Panc1 (cell line): ENCODE measurements at regions not wholly inside any gene's neighbourhood (a gene's known extent, or its start where the extent isn't known, plus 50 kb on each side); places are given as distances from the start of the nearest gene placed in this dataset.

Source experiments
- ATAC-seq: fragments of 200-7000 bp; cut with Tn5 transposase; 2 replicates; pipeline ENCODE4 v1.9.1; 2020; ENCODE audit warnings: mild to moderate bottlenecking, moderate library complexity
- BruUV-seq: library from RNA; stranded (reverse); fragments of 400-500 nt; replicated peaks from 2 replicates; lab custom pipeline; 2021; lab: Mats Ljungman, UMichigan
- CTCF ChIA-PET: fragments of 300-600 bp; sonication (Branson Sonifier 250); formaldehyde crosslinking; loops from one replicate; lab custom pipeline; 2022; ENCODE audit warnings: antibody characterized with exemption; lab: Charles Lee
- POLR2A ChIA-PET: fragments of 300-600 bp; sonication (Branson Sonifier 250); formaldehyde crosslinking; loops from one replicate; lab custom pipeline; 2022; ENCODE audit warnings: antibody characterized with exemption; lab: Charles Lee
- DNase-seq: peaks from one replicate; pipeline ENCODE4 v3.0.0-alpha.2; 2010; ENCODE audit warnings: low read depth, low spot score
- H3K27ac ChIP-seq: 2 replicates; pipeline ENCODE4 v1.5.1; 2011; ENCODE audit warnings: mild to moderate bottlenecking, low read length, inconsistent platforms
- H3K27me3 ChIP-seq: fragments of 200-500 bp; sonication (Bioruptor generic); 2 replicates; pipeline ENCODE4 v1.6.0; 2014; ENCODE audit warnings: low read length, inconsistent platforms; ENCODE audit not compliant: control insufficient read depth, insufficient read depth
- H3K36me3 ChIP-seq: fragments of 200-500 bp; sonication (Bioruptor generic); 2 replicates; pipeline ENCODE4 v1.5.1; 2014; ENCODE audit warnings: inconsistent platforms, mild to moderate bottlenecking, low read length, moderate library complexity; ENCODE audit not compliant: control insufficient read depth, insufficient read depth
- H3K4me1 ChIP-seq: 2 replicates; pipeline ENCODE4 v1.5.1; 2011; ENCODE audit warnings: inconsistent platforms, mild to moderate bottlenecking, low read length, moderate library complexity; ENCODE audit not compliant: control insufficient read depth, insufficient read depth
- H3K4me3 ChIP-seq, 2 experiments: 2 replicates each; pipeline ENCODE4 v1.5.1; 2011 to 2012; ENCODE audit warnings: low read depth in 2 of 2, low read length in 2 of 2, mild to moderate bottlenecking in 2 of 2, inconsistent platforms in 1 of 2, moderate library complexity in 1 of 2
- H3K9me3 ChIP-seq: fragments of 200-500 bp; sonication (Bioruptor generic); 2 replicates; pipeline ENCODE4 v1.5.1; 2014; ENCODE audit warnings: low read depth, mild to moderate bottlenecking, inconsistent platforms, low read length, moderate library complexity; ENCODE audit not compliant: control insufficient read depth, insufficient read depth
- POLR2AphosphoS5 ChIP-seq: IDR thresholded peaks from 2 replicates; pipeline ENCODE4 v1.6.1; 2012; ENCODE audit warnings: mild to moderate bottlenecking, low read depth, low read length, moderate library complexity
- SIN3A ChIP-seq: IDR thresholded peaks from 2 replicates; pipeline ENCODE4 v1.6.1; 2012; ENCODE audit warnings: low read depth, mild to moderate bottlenecking, low read length, moderate library complexity, borderline replicate concordance; ENCODE audit not compliant: insufficient read depth
- TCF7L2 ChIP-seq: IDR thresholded peaks from 2 replicates; pipeline ENCODE4 v1.6.1; 2011; ENCODE audit warnings: mild to moderate bottlenecking, low read depth, low read length, inconsistent platforms
- in situ Hi-C: cut with HindIII; loops from 2 replicates; pipeline ENCODE4 v1.10.0; 2016; ENCODE audit warnings: low sequenced_read_pairs, low pct_unique_long_range_greater_than_20kb
- intact Hi-C: fragments of 100-400 bp; cut with micrococcal nuclease; formaldehyde crosslinking; loops from one replicate; pipeline ENCODE4 v1.10.0; 2022; ENCODE audit not compliant: unreplicated experiment
- TF ChIP-seq, protein P1 (sequence below): fragments of 450-650 bp; IDR thresholded peaks from 2 replicates; pipeline ENCODE4 v1.5.1; 2017; ENCODE audit warnings: mild to moderate bottlenecking
- TF ChIP-seq, protein P2 (sequence below), 2 experiments: IDR thresholded peaks; 2 replicates each; pipeline ENCODE4 v1.6.1; 2011 to 2012; ENCODE audit warnings: low read depth in 2 of 2, control low read depth in 1 of 2, low read length in 1 of 2, mild to moderate bottlenecking in 1 of 2, moderate library complexity in 1 of 2; ENCODE audit not compliant: insufficient read depth in 1 of 2

DNA sequence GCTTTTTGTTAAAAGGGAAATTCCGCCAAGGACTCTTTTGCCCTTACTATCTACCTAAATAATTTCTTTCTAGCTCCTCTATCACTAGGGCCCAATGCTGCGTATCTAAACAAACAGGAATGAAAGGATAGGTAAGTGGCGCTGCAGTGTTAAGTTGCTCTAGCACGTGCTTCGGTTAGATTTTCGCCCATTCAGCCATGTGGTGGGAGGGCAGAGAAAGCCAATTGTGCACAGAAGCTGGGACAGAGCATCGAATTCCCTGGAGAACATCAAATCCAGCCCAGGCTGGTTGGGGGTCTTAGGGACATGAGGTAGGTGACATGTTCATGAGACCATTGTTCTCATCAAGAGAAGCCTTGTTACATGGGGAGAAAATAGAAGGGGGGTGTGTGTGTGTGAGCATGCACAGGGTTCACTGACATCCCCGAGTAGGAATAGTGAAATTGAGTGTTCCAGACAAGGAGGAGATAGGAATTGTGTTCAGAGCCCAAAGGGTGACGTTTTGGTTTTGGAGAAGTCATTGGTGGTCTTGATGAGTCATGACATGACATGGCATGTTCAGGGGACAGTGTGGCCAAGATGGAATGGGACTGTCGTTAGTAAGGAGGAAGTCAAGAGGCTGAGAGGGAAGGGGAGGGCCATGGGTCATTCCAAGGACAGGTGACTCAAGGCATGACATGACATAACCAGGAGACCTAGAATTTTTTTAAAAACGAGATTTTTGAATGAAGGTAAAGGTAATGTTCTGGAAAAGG lies 107.1 kb downstream of the TLR5 start:
- no peaks in the 10 kb centered on the region for H3K9me3 ChIP-seq
- no peak overlapping the region for H3K27ac ChIP-seq
- peaks cover 2% of the 10 kb centered on the region; the same call in 1 of the 2 replicates for H3K27me3 ChIP-seq
- no peaks in the 10 kb centered on the region for H3K36me3 ChIP-seq
- ChIA-PET CTCF (no interaction called here), POLR2A (no interaction called here)
- intact Hi-C loops: no loop called here
- in situ Hi-C loops: no loop called here
- DNase-seq: no peak
- H3K4me1 ChIP-seq: no peaks in the 10 kb centered on the region
- no peak for ATAC-seq
- TF ChIP-seq TCF7L2 (no peak), POLR2AphosphoS5 (no peak), SIN3A (no peak)
- TF ChIP-seq, protein P1, sequence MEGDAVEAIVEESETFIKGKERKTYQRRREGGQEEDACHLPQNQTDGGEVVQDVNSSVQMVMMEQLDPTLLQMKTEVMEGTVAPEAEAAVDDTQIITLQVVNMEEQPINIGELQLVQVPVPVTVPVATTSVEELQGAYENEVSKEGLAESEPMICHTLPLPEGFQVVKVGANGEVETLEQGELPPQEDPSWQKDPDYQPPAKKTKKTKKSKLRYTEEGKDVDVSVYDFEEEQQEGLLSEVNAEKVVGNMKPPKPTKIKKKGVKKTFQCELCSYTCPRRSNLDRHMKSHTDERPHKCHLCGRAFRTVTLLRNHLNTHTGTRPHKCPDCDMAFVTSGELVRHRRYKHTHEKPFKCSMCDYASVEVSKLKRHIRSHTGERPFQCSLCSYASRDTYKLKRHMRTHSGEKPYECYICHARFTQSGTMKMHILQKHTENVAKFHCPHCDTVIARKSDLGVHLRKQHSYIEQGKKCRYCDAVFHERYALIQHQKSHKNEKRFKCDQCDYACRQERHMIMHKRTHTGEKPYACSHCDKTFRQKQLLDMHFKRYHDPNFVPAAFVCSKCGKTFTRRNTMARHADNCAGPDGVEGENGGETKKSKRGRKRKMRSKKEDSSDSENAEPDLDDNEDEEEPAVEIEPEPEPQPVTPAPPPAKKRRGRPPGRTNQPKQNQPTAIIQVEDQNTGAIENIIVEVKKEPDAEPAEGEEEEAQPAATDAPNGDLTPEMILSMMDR: no peak
- TF ChIP-seq, protein P2, sequence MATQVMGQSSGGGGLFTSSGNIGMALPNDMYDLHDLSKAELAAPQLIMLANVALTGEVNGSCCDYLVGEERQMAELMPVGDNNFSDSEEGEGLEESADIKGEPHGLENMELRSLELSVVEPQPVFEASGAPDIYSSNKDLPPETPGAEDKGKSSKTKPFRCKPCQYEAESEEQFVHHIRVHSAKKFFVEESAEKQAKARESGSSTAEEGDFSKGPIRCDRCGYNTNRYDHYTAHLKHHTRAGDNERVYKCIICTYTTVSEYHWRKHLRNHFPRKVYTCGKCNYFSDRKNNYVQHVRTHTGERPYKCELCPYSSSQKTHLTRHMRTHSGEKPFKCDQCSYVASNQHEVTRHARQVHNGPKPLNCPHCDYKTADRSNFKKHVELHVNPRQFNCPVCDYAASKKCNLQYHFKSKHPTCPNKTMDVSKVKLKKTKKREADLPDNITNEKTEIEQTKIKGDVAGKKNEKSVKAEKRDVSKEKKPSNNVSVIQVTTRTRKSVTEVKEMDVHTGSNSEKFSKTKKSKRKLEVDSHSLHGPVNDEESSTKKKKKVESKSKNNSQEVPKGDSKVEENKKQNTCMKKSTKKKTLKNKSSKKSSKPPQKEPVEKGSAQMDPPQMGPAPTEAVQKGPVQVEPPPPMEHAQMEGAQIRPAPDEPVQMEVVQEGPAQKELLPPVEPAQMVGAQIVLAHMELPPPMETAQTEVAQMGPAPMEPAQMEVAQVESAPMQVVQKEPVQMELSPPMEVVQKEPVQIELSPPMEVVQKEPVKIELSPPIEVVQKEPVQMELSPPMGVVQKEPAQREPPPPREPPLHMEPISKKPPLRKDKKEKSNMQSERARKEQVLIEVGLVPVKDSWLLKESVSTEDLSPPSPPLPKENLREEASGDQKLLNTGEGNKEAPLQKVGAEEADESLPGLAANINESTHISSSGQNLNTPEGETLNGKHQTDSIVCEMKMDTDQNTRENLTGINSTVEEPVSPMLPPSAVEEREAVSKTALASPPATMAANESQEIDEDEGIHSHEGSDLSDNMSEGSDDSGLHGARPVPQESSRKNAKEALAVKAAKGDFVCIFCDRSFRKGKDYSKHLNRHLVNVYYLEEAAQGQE (IDR thresholded peaks at IDR 0.05; ENCODE audit: insufficient read depth in 1 of 2, low read depth in 2 of 2, low read length in 1 of 2): no peak
- BruUV-seq: no TSS peak
- no peak overlapping the region for H3K4me3 ChIP-seq

DNA sequence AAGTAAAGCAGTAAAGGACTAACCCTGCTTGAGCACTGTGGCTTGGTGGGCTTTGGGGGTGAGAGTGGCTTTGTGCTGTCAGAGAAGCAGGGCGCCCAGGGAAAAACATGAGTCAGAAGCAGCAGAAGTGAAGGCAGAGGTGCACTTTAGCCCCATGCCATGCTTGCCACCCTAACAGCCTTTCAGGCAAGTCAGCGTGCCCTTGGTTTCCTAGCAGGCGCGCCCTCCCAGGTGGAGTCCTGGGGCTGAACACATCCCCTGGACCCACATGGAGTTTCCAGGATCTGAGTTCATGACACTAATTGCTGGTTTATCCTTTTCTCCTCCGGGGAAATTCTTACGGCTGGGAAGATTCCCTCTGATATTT lies 106.6 kb downstream of the TLR5 start:
- Histone ChIP-seq H3K4me1 (no peaks in the 10 kb centered on the region), H3K4me3 (no peak overlapping the region), H3K27ac (no peak overlapping the region), H3K36me3 (no peaks in the 10 kb centered on the region), H3K9me3 (no peaks in the 10 kb centered on the region), H3K27me3 (peaks cover 2% of the 10 kb centered on the region; the same call in 1 of the 2 replicates)
- BruUV-seq: no TSS peak
- intact Hi-C loops (no loop called here), in situ Hi-C loops (no loop called here)
- TF ChIP-seq, protein P2 (IDR thresholded peaks at IDR 0.05; ENCODE audit: insufficient read depth in 1 of 2, low read depth in 2 of 2, low read length in 1 of 2): no peak
- TF ChIP-seq SIN3A: no peak
- TF ChIP-seq TCF7L2: no peak
- TF ChIP-seq POLR2AphosphoS5: no peak
- TF ChIP-seq, protein P1: no peak
- CTCF ChIA-PET: no interaction called here
- DNase-seq (no peak), ATAC-seq (no peak)
- POLR2A ChIA-PET: no interaction called here
